ENCODE measurements at regions not wholly inside any gene's neighbourhood (a gene's known extent, or its start where the extent isn't known, plus 50 kb on each side); places are given as distances from the start of the nearest gene placed in this dataset.

- no peak for TF ChIP-seq YY1 (IDR thresholded peaks at IDR 0.05; ENCODE audit: insufficient read depth, insufficient read length)
- no peak for TF ChIP-seq SUZ12 (IDR thresholded peaks at IDR 0.05; ENCODE audit: extremely low read depth, insufficient read depth, insufficient read length)
Observed at GRCh38 chr20:22389836-22390542, 194.4 kb downstream of the FOXA2 start.
